Testis (tissue), 2 donors: ENCODE measurements at regions not wholly inside any gene's neighbourhood (a gene's known extent, or its start where the extent isn't known, plus 50 kb on each side); places are given as distances from the start of the nearest gene placed in this dataset.

Experiments used
- DNase-seq: peaks from one replicate; pipeline ENCODE4 v3.0.0-alpha.2; 2019
- H3K27ac ChIP-seq, 2 donors: fragments of 200-600 bp; sonication (generic); one replicate each; pipeline ENCODE4 v1.5.1; 2019
- H3K27me3 ChIP-seq: fragments of 200-600 bp; sonication (generic); one replicate; pipeline ENCODE4 v1.5.1; 2019
- H3K36me3 ChIP-seq: fragments of 200-600 bp; sonication (generic); one replicate; pipeline ENCODE4 v1.5.1; 2017; ENCODE audit warnings: low read depth; ENCODE audit errors: missing control alignments
- H3K4me1 ChIP-seq: fragments of 200-600 bp; sonication (generic); one replicate; pipeline ENCODE4 v1.5.1; 2019
- H3K4me3 ChIP-seq, 2 donors: fragments of 200-600 bp; sonication (generic); one replicate each; pipeline ENCODE4 v1.5.1; 2017 to 2019
- H3K9me3 ChIP-seq: fragments of 200-600 bp; sonication (generic); one replicate; pipeline ENCODE4 v1.5.1; 2017
- CTCF ChIP-seq, 3 experiments: fragments of 450-650 bp in 2 of 3; fragments of 200-600 bp in 1 of 3; sonication (generic) in 1 of 3; IDR thresholded peaks; one replicate each; pipeline ENCODE4 v1.5.1; 2016 to 2019; ENCODE audit warnings: antibody characterized with exemption in 3 of 3, mild to moderate bottlenecking in 2 of 3, moderate library complexity in 1 of 3
- POLR2A ChIP-seq: fragments of 450-650 bp; IDR thresholded peaks from one replicate; pipeline ENCODE4 v1.6.1; 2017; ENCODE audit warnings: antibody characterized with exemption, mild to moderate bottlenecking, moderate library complexity
- WGBS, 2 donors: methylation state at CpG; one replicate each; pipeline ENCODE4 v1.1.5; 2018; 5-methylcytosine and 5-hydroxymethylcytosine counted together
- intact Hi-C: fragments of 100-400 bp; cut with DNase I; formaldehyde crosslinking; loops from one replicate; pipeline ENCODE4 v1.15.1; 2023; ENCODE audit warnings: low total_unique reads

GRCh38 chr22:23405366-23405851, 174.7 kb downstream of the IGLL1 start:
- Histone ChIP-seq H3K4me1 (peaks cover 4% of the 10 kb centered on the region), H3K9me3 (no peaks in the 10 kb centered on the region), H3K27me3 (no peaks in the 10 kb centered on the region), H3K27ac (no peak overlapping the region), H3K4me3 (no peak overlapping the region), H3K36me3 (no peaks in the 10 kb centered on the region)
- WGBS, 2 donors = 77 to 78% methylated on average over 10 to 16 of the region's 16 CpGs
- intact Hi-C loops = no loop called here
- DNase-seq = no peak
- TF ChIP-seq CTCF (IDR thresholded peaks at IDR 0.05) (no peak), POLR2A (no peak)

- H3K4me3 ChIP-seq = no peak overlapping the region
- no peak for TF ChIP-seq CTCF (IDR thresholded peaks at IDR 0.05)
- no peak for TF ChIP-seq POLR2A
- no peaks in the 10 kb centered on the region for H3K9me3 ChIP-seq
- no peaks in the 10 kb centered on the region for H3K36me3 ChIP-seq
- no peak overlapping the region for H3K27ac ChIP-seq
- intact Hi-C loops = no loop called here
- H3K27me3 ChIP-seq = no peaks in the 10 kb centered on the region
- H3K4me1 ChIP-seq = peaks cover 4% of the 10 kb centered on the region
- 69% methylated on average over 5 to 11 of the region's 11 CpGs for WGBS, 2 donors
- peak; percentile 75 for DNase-seq
Measured at GRCh38 chr22:23404689-23405365, 175.3 kb downstream of the IGLL1 start.

- DNase-seq = no peak
- no peak overlapping the region for H3K4me3 ChIP-seq
- H3K4me1 ChIP-seq = peaks cover 4% of the 10 kb centered on the region
- no peaks in the 10 kb centered on the region for H3K36me3 ChIP-seq
- no peaks in the 10 kb centered on the region for H3K9me3 ChIP-seq
- H3K27ac ChIP-seq = no peak overlapping the region
- TF ChIP-seq CTCF (IDR thresholded peaks at IDR 0.05) = no peak
- 87 to 89% methylated on average over 8 to 13 of the region's 13 CpGs for WGBS, 2 donors
- no peaks in the 10 kb centered on the region for H3K27me3 ChIP-seq
- intact Hi-C loops = no loop called here
Measured at GRCh38 chr22:23403720-23404688, 176.1 kb downstream of the IGLL1 start.

- Histone ChIP-seq H3K9me3 (no peaks in the 10 kb centered on the region), H3K36me3 (no peaks in the 10 kb centered on the region), H3K27me3 (no peaks in the 10 kb centered on the region), H3K27ac (peak overlapping the region in 1 of 2 donors; percentile 50), H3K4me1 (peaks cover 4% of the 10 kb centered on the region), H3K4me3 (peak overlapping the region in 1 of 2 donors; percentile 23)
- WGBS, 2 donors = 46 to 74% methylated on average over 5 to 11 of the region's 11 CpGs
- intact Hi-C loops = no loop called here
- DNase-seq = no peak
- TF ChIP-seq POLR2A (no peak), CTCF (IDR thresholded peaks at IDR 0.05) (no peak)
Measured at GRCh38 chr22:23403152-23403719, 176.9 kb downstream of the IGLL1 start.
